Left colon (tissue), 2 donors: ENCODE measurements at regions not wholly inside any gene's neighbourhood (a gene's known extent, or its start where the extent isn't known, plus 50 kb on each side); places are given as distances from the start of the nearest gene placed in this dataset.
A peak's percentile ranks its signal among the peaks of the same experiment; 100 is the strongest.
"Not testable (repeated sequence)": the region's sequence is repeated elsewhere in the genome, so short reads cannot be mapped to it uniquely, and the experiment has no call there.

ENCODE experiments used
- ATAC-seq: fragments of 200-7000 bp; cut with Tn5 transposase; one replicate; pipeline ENCODE4 v1.9.1; 2020; ENCODE audit warnings: mild to moderate bottlenecking, moderate library complexity
- DNase-seq, 2 donors: peaks; one replicate each; pipeline ENCODE4 v3.0.0-alpha.2; 2020
- intact Hi-C, 2 donors: fragments of 100-400 bp; cut with DNase I in 1 of 2; cut with micrococcal nuclease in 1 of 2; formaldehyde crosslinking; loops; one replicate each; pipeline versions ENCODE4 v1.11.2 to v1.14.0; 2022; cut with DNase I, micrococcal nuclease
- donor health status: DM: no; HTN: no; CAD: no.
- donor health status: DM: yes; HTN: yes; CAD: no.

- intact Hi-C loops, DNase-seq: not testable (repeated sequence)
- peak; percentile 22 for ATAC-seq
Observed at GRCh38 chr1:145191272-145191675, 50.7 kb downstream of the PPIAL4D start.

- intact Hi-C loops, DNase-seq: not testable (repeated sequence)
- peak; percentile 51 for ATAC-seq
Observed at GRCh38 chr1:145189543-145190030, 52.4 kb downstream of the PPIAL4D start.

GRCh38 chr1:145188869-145189542 is 53.0 kb downstream of the PPIAL4D start:
- DNase-seq (peak; percentile 32 to 39), ATAC-seq (peak; percentile 66)

GRCh38 chr1:145182606-145183413 is 59.2 kb downstream of the PPIAL4D start:
- DNase-seq, intact Hi-C loops: not testable (repeated sequence)
- peak; percentile 93 for ATAC-seq

More at GRCh38 chr1:145188869-145189542, 53.0 kb downstream of the PPIAL4D start:
- intact Hi-C loops, result not testable (repeated sequence)

GRCh38 chr1:145176285-145176925 is 65.6 kb downstream of the PPIAL4D start:
- intact Hi-C loops, result not testable (repeated sequence)

GRCh38 chr1:145174377-145174776 is 67.6 kb downstream of the PPIAL4D start:
- DNase-seq, intact Hi-C loops, ATAC-seq: not testable (repeated sequence)

More at GRCh38 chr1:145176285-145176925, 65.6 kb downstream of the PPIAL4D start:
- ATAC-seq, DNase-seq: not testable (repeated sequence)

GRCh38 chr1:145168220-145168848 is 72.6 kb downstream of the FAM72D start:
- intact Hi-C loops, ATAC-seq, DNase-seq: not testable (repeated sequence)

- intact Hi-C loops, DNase-seq: not testable (repeated sequence)
- peak; percentile 52 for ATAC-seq
Observed at GRCh38 chr1:145164360-145164759, 68.6 kb downstream of the FAM72D start.
